Endodermal cell (in vitro differentiated cells): ENCODE measurements at regions not wholly inside any gene's neighbourhood (a gene's known extent, or its start where the extent isn't known, plus 50 kb on each side); places are given as distances from the start of the nearest gene placed in this dataset.

Experiments
- DNase-seq: peaks from one replicate; pipeline ENCODE4 v3.0.0-alpha.2; 2017
- H3K27ac ChIP-seq: 2 replicates; pipeline ENCODE4 v1.5.1; 2013; ENCODE audit warnings: mild to moderate bottlenecking, low read depth, low read length, moderate library complexity
- H3K27me3 ChIP-seq: 2 replicates; pipeline ENCODE4 v1.6.1; 2013; ENCODE audit warnings: mild to moderate bottlenecking, low read length, moderate library complexity; ENCODE audit not compliant: insufficient read depth, control insufficient read depth, poor library complexity, severe bottlenecking
- H3K36me3 ChIP-seq: 2 replicates; pipeline ENCODE4 v1.7.0; 2013; ENCODE audit warnings: mild to moderate bottlenecking, low read length, moderate library complexity; ENCODE audit not compliant: control insufficient read depth, insufficient read depth
- H3K4me1 ChIP-seq: one replicate; pipeline ENCODE4 v1.7.0; 2013; ENCODE audit warnings: low read length; ENCODE audit not compliant: control insufficient read depth, insufficient read depth
- H3K4me3 ChIP-seq: 2 replicates; pipeline ENCODE4 v1.5.1; 2013; ENCODE audit warnings: mild to moderate bottlenecking, low read length, moderate library complexity
- H3K9ac ChIP-seq: 2 replicates; pipeline ENCODE4 v1.6.1; 2013; ENCODE audit warnings: mild to moderate bottlenecking, low read length, moderate library complexity; ENCODE audit not compliant: poor library complexity, severe bottlenecking; ENCODE audit errors: extremely low read depth
- H3K9me3 ChIP-seq: 2 replicates; pipeline ENCODE4 v1.6.1; 2013; ENCODE audit warnings: mild to moderate bottlenecking, low read length, moderate library complexity; ENCODE audit not compliant: control insufficient read depth
- H3K27ac Mint-ChIP-seq: 2 replicates; pipeline ENCODE4 v1.8.0; 2020; ENCODE audit warnings: mixed read lengths
- H3K27me3 Mint-ChIP-seq: 2 replicates; pipeline ENCODE4 v1.8.0; 2021; ENCODE audit warnings: mild to moderate bottlenecking, mixed read lengths; ENCODE audit not compliant: insufficient read depth
- H3K36me3 Mint-ChIP-seq: 2 replicates; pipeline ENCODE4 v1.8.0; 2020; ENCODE audit warnings: low read depth, mixed read lengths
- H3K4me1 Mint-ChIP-seq: 2 replicates; pipeline ENCODE4 v1.8.0; 2020; ENCODE audit warnings: mixed read lengths
- H3K4me3 Mint-ChIP-seq: 2 replicates; pipeline ENCODE4 v1.8.0; 2020; ENCODE audit warnings: mild to moderate bottlenecking, moderate library complexity, mixed read lengths
- H3K9me3 Mint-ChIP-seq: 2 replicates; pipeline ENCODE4 v1.8.0; 2020; ENCODE audit warnings: mild to moderate bottlenecking, mixed read lengths
- WGBS, 2 experiments: methylation state at CpG; one replicate each; pipeline versions ENCODE4 v1.1.5 to v1.1.7; 2013; ENCODE audit warnings: missing lambda C conversion rate in 2 of 2, mixed read lengths in 1 of 2; ENCODE audit not compliant: insufficient coverage in 1 of 2, insufficient read length in 1 of 2; 5-methylcytosine and 5-hydroxymethylcytosine counted together
- TF ChIP-seq, protein P1 (sequence below): fragments of 200-600 bp; sonication (generic); conservative IDR thresholded peaks from 2 replicates; pipeline ENCODE4 v1.5.0; 2021; ENCODE audit warnings: antibody characterized with exemption, mild to moderate bottlenecking

GRCh38 chr13:40288259-40288658 lies 378.2 kb downstream of the FOXO1 start:
- Histone ChIP-seq H3K27me3 (no peaks in the 10 kb centered on the region), H3K9ac (no peak overlapping the region), H3K36me3 (no peaks in the 10 kb centered on the region), H3K4me3 (no peak overlapping the region), H3K4me1 (no peaks in the 10 kb centered on the region), H3K9me3 (no peaks in the 10 kb centered on the region), H3K27ac (no peak overlapping the region)
- Mint-ChIP-seq H3K4me1 (no peaks in the 10 kb centered on the region), H3K36me3 (no peaks in the 10 kb centered on the region), H3K27ac (no peak overlapping the region), H3K4me3 (no peak overlapping the region), H3K9me3 (no peaks in the 10 kb centered on the region), H3K27me3 (no peaks in the 10 kb centered on the region)
- WGBS, 2 experiments: 96 to 97% methylated on average over 3 to 4 of the region's 4 CpGs
- TF ChIP-seq, protein P1, sequence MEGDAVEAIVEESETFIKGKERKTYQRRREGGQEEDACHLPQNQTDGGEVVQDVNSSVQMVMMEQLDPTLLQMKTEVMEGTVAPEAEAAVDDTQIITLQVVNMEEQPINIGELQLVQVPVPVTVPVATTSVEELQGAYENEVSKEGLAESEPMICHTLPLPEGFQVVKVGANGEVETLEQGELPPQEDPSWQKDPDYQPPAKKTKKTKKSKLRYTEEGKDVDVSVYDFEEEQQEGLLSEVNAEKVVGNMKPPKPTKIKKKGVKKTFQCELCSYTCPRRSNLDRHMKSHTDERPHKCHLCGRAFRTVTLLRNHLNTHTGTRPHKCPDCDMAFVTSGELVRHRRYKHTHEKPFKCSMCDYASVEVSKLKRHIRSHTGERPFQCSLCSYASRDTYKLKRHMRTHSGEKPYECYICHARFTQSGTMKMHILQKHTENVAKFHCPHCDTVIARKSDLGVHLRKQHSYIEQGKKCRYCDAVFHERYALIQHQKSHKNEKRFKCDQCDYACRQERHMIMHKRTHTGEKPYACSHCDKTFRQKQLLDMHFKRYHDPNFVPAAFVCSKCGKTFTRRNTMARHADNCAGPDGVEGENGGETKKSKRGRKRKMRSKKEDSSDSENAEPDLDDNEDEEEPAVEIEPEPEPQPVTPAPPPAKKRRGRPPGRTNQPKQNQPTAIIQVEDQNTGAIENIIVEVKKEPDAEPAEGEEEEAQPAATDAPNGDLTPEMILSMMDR: no peak
- no peak for DNase-seq

DNA sequence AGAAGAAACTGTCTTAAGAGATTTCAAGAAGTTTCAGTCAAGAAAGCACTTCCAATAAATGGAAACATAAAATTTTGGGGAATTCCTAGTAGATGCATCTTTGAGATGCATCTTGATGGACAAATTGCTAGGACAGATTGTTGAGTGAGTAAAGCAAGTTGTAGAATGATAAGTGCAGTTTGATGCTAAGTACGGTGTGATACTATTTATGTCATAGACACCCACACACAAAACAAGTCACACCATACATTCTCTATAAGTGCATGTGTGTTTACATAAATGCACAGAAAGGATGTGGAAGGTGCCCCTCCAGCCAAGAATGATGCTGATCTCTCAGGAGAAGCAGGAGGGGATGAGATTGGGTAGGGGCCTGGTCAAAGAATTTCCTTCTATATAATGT lies 375.7 kb downstream of the FOXO1 start:
- Mint-ChIP-seq H3K4me1 (no peaks in the 10 kb centered on the region), H3K36me3 (no peaks in the 10 kb centered on the region), H3K4me3 (no peak overlapping the region), H3K9me3 (peaks cover 4% of the 10 kb centered on the region), H3K27me3 (no peaks in the 10 kb centered on the region), H3K27ac (no peak overlapping the region)
- H3K36me3 ChIP-seq: no peaks in the 10 kb centered on the region
- TF ChIP-seq, protein P1: no peak
- no peak overlapping the region for H3K4me3 ChIP-seq
- no peaks in the 10 kb centered on the region for H3K27me3 ChIP-seq
- peaks cover 7% of the 10 kb centered on the region for H3K9me3 ChIP-seq
- H3K4me1 ChIP-seq: no peaks in the 10 kb centered on the region
- no peak overlapping the region for H3K27ac ChIP-seq
- no peak for DNase-seq
- no peak overlapping the region for H3K9ac ChIP-seq
- WGBS, 2 experiments: no CpG with 5 or more reads among the region's 1 CpG

- H3K36me3 Mint-ChIP-seq: no peaks in the 10 kb centered on the region
- TF ChIP-seq, protein P1: no peak
- no peaks in the 10 kb centered on the region for H3K27me3 ChIP-seq
- peaks cover 20% of the 10 kb centered on the region for H3K9me3 ChIP-seq
- H3K9ac ChIP-seq: no peak overlapping the region
- H3K4me1 ChIP-seq: no peaks in the 10 kb centered on the region
- H3K4me3 ChIP-seq: no peak overlapping the region
- no peaks in the 10 kb centered on the region for H3K27me3 Mint-ChIP-seq
- WGBS, 2 experiments: 96 to 100% methylated on average over 2 to 4 of the region's 5 CpGs
- no peak for DNase-seq
- no peak overlapping the region for H3K27ac Mint-ChIP-seq
- no peaks in the 10 kb centered on the region for H3K36me3 ChIP-seq
- H3K4me3 Mint-ChIP-seq: no peak overlapping the region
- no peaks in the 10 kb centered on the region for H3K4me1 Mint-ChIP-seq
- no peak overlapping the region for H3K27ac ChIP-seq
- H3K9me3 Mint-ChIP-seq: peaks cover 17% of the 10 kb centered on the region
Observed at GRCh38 chr13:40292108-40292507, 374.3 kb downstream of the FOXO1 start.
